CD4-positive, alpha-beta T cell (primary cell): ENCODE measurements at regions not wholly inside any gene's neighbourhood (a gene's known extent, or its start where the extent isn't known, plus 50 kb on each side); places are given as distances from the start of the nearest gene placed in this dataset.

Experiments
- ATAC-seq: fragments of 200-7000 bp; cut with Tn5 transposase; one replicate; pipeline ENCODE4 v1.10.0; 2022; ENCODE audit warnings: mild to moderate bottlenecking; ENCODE audit not compliant: poor library complexity
- CTCF ChIA-PET: fragments of 350-600 bp; sonication (Branson Sonifier 250); formaldehyde crosslinking; loops from one replicate; lab custom pipeline; 2021; ENCODE audit warnings: antibody characterized with exemption, inconsistent platforms; lab: Charles Lee
- POLR2A ChIA-PET: fragments of 350-600 bp; sonication (Branson Sonifier 250); formaldehyde crosslinking; loops from one replicate; lab custom pipeline; 2021; ENCODE audit warnings: antibody characterized with exemption, inconsistent platforms; lab: Charles Lee
- DNase-seq, 14 experiments: peaks; one replicate each; pipeline ENCODE4 v3.0.0-alpha.2; 2013 to 2020; ENCODE audit warnings: mixed read lengths in 2 of 14
- H3K27ac ChIP-seq, 2 donors: one replicate each; pipeline versions ENCODE4 v1.5.1 to v1.7.0; 2013; ENCODE audit warnings: low read length in 2 of 2, low read depth in 1 of 2, mild to moderate bottlenecking in 1 of 2
- H3K27me3 ChIP-seq, 2 experiments: 1 replicate in 1 of 2; 2 replicates in 1 of 2; pipeline versions ENCODE4 v1.6.1 to v1.7.0; 2013; ENCODE audit warnings: low read length in 2 of 2, control low read depth in 1 of 2, mild to moderate bottlenecking in 1 of 2, moderate library complexity in 1 of 2; ENCODE audit not compliant: insufficient read depth in 2 of 2, control insufficient read depth in 1 of 2
- H3K36me3 ChIP-seq: one replicate; pipeline ENCODE4 v1.6.1; 2013; ENCODE audit warnings: low read length, control low read depth; ENCODE audit not compliant: insufficient read depth
- H3K4me1 ChIP-seq: one replicate; pipeline ENCODE4 v1.6.1; 2013; ENCODE audit warnings: low read length, control low read depth; ENCODE audit not compliant: insufficient read depth
- H3K4me3 ChIP-seq: one replicate; pipeline ENCODE4 v1.5.1; 2013; ENCODE audit warnings: mild to moderate bottlenecking, low read length, moderate library complexity
- H3K9me3 ChIP-seq, 2 experiments: 1 replicate in 1 of 2; 2 replicates in 1 of 2; pipeline versions ENCODE4 v1.6.1 to v1.7.0; 2013; ENCODE audit warnings: low read length in 2 of 2, mild to moderate bottlenecking in 2 of 2, control low read depth in 1 of 2, moderate library complexity in 1 of 2; ENCODE audit not compliant: control insufficient read depth in 1 of 2, insufficient read depth in 1 of 2
- H3K27ac Mint-ChIP-seq: one replicate; pipeline ENCODE4 v1.8.0; 2020; ENCODE audit warnings: mixed read lengths
- H3K27me3 Mint-ChIP-seq: one replicate; pipeline ENCODE4 v1.8.0; 2021; ENCODE audit warnings: mixed read lengths
- H3K36me3 Mint-ChIP-seq: one replicate; pipeline ENCODE4 v1.8.0; 2021; ENCODE audit warnings: low read depth, mixed read lengths
- H3K4me1 Mint-ChIP-seq: one replicate; pipeline ENCODE4 v1.8.0; 2021; ENCODE audit warnings: low read depth, mixed read lengths
- H3K4me3 Mint-ChIP-seq: one replicate; pipeline ENCODE4 v1.8.0; 2020; ENCODE audit warnings: mild to moderate bottlenecking, mixed read lengths
- H3K9me3 Mint-ChIP-seq: one replicate; pipeline ENCODE4 v1.8.0; 2020; ENCODE audit warnings: mixed read lengths
- CTCF ChIP-seq: fragments of 200-600 bp; IDR thresholded peaks from one replicate; pipeline ENCODE4 v1.8.0; 2022; ENCODE audit warnings: antibody characterized with exemption, mild to moderate bottlenecking
- intact Hi-C, 2 experiments: fragments of 100-400 bp; cut with DNase I in 1 of 2; cut with micrococcal nuclease in 1 of 2; formaldehyde crosslinking; loops; one replicate each; pipeline versions ENCODE4 v1.15.1 to v1.9.0; 2023 to 2025; cut with DNase I, micrococcal nuclease

- ChIA-PET POLR2A (no interaction called here), CTCF (interaction anchor here (1.8 kb wide), 1 partner anchor 11 kb away, joined by 5 read pairs; no protein-coding TSS in a partner anchor)
- no peaks in the 10 kb centered on the region for H3K4me1 ChIP-seq
- intact Hi-C loops: no loop called here
- Mint-ChIP-seq H3K4me3 (no peak overlapping the region), H3K27me3 (no peaks in the 10 kb centered on the region), H3K9me3 (no peaks in the 10 kb centered on the region), H3K4me1 (peaks cover 7% of the 10 kb centered on the region), H3K36me3 (no peaks in the 10 kb centered on the region), H3K27ac (no peak overlapping the region)
- H3K27ac ChIP-seq: no peak overlapping the region
- TF ChIP-seq CTCF: no peak
- H3K4me3 ChIP-seq: no peak overlapping the region
- no peak for DNase-seq
- no peaks in the 10 kb centered on the region for H3K9me3 ChIP-seq
- no peaks in the 10 kb centered on the region for H3K27me3 ChIP-seq
- no peak for ATAC-seq
- H3K36me3 ChIP-seq: no peaks in the 10 kb centered on the region
These were observed 150.3 kb downstream of the RPLP1 start for GRCh38 chr15:69602921-69603320.

GRCh38 chr15:69603369-69604071, 150.9 kb downstream of the RPLP1 start:
- Mint-ChIP-seq H3K9me3 (no peaks in the 10 kb centered on the region), H3K27ac (no peak overlapping the region), H3K4me3 (no peak overlapping the region), H3K27me3 (no peaks in the 10 kb centered on the region), H3K36me3 (no peaks in the 10 kb centered on the region), H3K4me1 (peaks cover 7% of the 10 kb centered on the region)
- Histone ChIP-seq H3K27ac (no peak overlapping the region), H3K4me3 (no peak overlapping the region), H3K36me3 (no peaks in the 10 kb centered on the region), H3K9me3 (no peaks in the 10 kb centered on the region), H3K27me3 (no peaks in the 10 kb centered on the region), H3K4me1 (no peaks in the 10 kb centered on the region)
- ChIA-PET CTCF (interaction anchor here (1.8 kb wide), 1 partner anchor 12 kb away, joined by 5 read pairs; no protein-coding TSS in a partner anchor), POLR2A (no interaction called here)
- no peak for TF ChIP-seq CTCF
- DNase-seq (no peak), ATAC-seq (no peak)
- intact Hi-C loops: no loop called here

GRCh38 chr15:69604072-69604411, 151.4 kb downstream of the RPLP1 start:
- no peak overlapping the region for H3K27ac Mint-ChIP-seq
- CTCF ChIA-PET: interaction anchor here (1.8 kb wide), 1 partner anchor 12 kb away, joined by 5 read pairs; no protein-coding TSS in a partner anchor
- no peaks in the 10 kb centered on the region for H3K9me3 Mint-ChIP-seq
- no peak for ATAC-seq
- H3K27me3 Mint-ChIP-seq: no peaks in the 10 kb centered on the region
- intact Hi-C loops: no loop called here
- no peaks in the 10 kb centered on the region for H3K27me3 ChIP-seq
- H3K9me3 ChIP-seq: no peaks in the 10 kb centered on the region
- no peak overlapping the region for H3K4me3 Mint-ChIP-seq
- DNase-seq: no peak
- H3K4me1 Mint-ChIP-seq: peaks cover 7% of the 10 kb centered on the region
- TF ChIP-seq CTCF: no peak
- POLR2A ChIA-PET: no interaction called here
- H3K4me1 ChIP-seq: no peaks in the 10 kb centered on the region
- no peaks in the 10 kb centered on the region for H3K36me3 Mint-ChIP-seq
- no peaks in the 10 kb centered on the region for H3K36me3 ChIP-seq
- no peak overlapping the region for H3K4me3 ChIP-seq
- H3K27ac ChIP-seq: no peak overlapping the region
